ENCODE measurements at regions not wholly inside any gene's neighbourhood (a gene's known extent, or its start where the extent isn't known, plus 50 kb on each side); places are given as distances from the start of the nearest gene placed in this dataset.

- TF ChIP-seq, protein P1, sequence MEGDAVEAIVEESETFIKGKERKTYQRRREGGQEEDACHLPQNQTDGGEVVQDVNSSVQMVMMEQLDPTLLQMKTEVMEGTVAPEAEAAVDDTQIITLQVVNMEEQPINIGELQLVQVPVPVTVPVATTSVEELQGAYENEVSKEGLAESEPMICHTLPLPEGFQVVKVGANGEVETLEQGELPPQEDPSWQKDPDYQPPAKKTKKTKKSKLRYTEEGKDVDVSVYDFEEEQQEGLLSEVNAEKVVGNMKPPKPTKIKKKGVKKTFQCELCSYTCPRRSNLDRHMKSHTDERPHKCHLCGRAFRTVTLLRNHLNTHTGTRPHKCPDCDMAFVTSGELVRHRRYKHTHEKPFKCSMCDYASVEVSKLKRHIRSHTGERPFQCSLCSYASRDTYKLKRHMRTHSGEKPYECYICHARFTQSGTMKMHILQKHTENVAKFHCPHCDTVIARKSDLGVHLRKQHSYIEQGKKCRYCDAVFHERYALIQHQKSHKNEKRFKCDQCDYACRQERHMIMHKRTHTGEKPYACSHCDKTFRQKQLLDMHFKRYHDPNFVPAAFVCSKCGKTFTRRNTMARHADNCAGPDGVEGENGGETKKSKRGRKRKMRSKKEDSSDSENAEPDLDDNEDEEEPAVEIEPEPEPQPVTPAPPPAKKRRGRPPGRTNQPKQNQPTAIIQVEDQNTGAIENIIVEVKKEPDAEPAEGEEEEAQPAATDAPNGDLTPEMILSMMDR (IDR thresholded peaks at IDR 0.05), result no peak
- TF ChIP-seq SIN3A (IDR thresholded peaks at IDR 0.05; ENCODE audit: borderline replicate concordance, insufficient read depth, low read depth, low read length) (no peak), POLR2AphosphoS5 (IDR thresholded peaks at IDR 0.05; ENCODE audit: low read depth, low read length) (no peak)
These were observed 290.8 kb upstream of the ZNF32 start for GRCh38 chr10:43939389-43939938.
